IMR-90 (cell line): ENCODE measurements at regions not wholly inside any gene's neighbourhood (a gene's known extent, or its start where the extent isn't known, plus 50 kb on each side); places are given as distances from the start of the nearest gene placed in this dataset.

Experiments used
- ATAC-seq: fragments of 200-7000 bp; cut with Tn5 transposase; 2 replicates; pipeline ENCODE4 v1.9.1; 2020; ENCODE audit warnings: low read depth, mild to moderate bottlenecking, moderate library complexity
- BruUV-seq: library from RNA; stranded (reverse); fragments of 400-500 nt; replicated peaks from 2 replicates; lab custom pipeline; 2021; lab: Mats Ljungman, UMichigan
- CTCF ChIA-PET: fragments of 300-600 bp; formaldehyde crosslinking; extraction: SDS; loops from one replicate; lab custom pipeline; 2021; ENCODE audit warnings: antibody characterized with exemption; lab: Yijun Ruan, JAX
- POLR2A ChIA-PET: fragments of 300-600 bp; sonication (Branson Sonifier 250); formaldehyde crosslinking; loops from one replicate; lab custom pipeline; 2022; ENCODE audit warnings: antibody characterized with exemption; ENCODE audit not compliant: unreplicated experiment; lab: Charles Lee
- DNase-seq: peaks from one replicate; pipeline ENCODE4 v3.0.0; 2013
- H2AFZ ChIP-seq: replicated peaks from 2 replicates; pipeline ENCODE3; 2013; ENCODE audit warnings: low read length, mild to moderate bottlenecking; ENCODE audit not compliant: poor library complexity
- H2AK5ac ChIP-seq: 2 replicates; pipeline ENCODE4 v1.6.1; 2013; ENCODE audit warnings: low read depth, low read length, inconsistent platforms
- H2AK9ac ChIP-seq: replicated peaks from 2 replicates; pipeline ENCODE3; 2013; ENCODE audit warnings: mild to moderate bottlenecking, low read depth, low read length, moderate library complexity; ENCODE audit not compliant: poor library complexity
- H2BK120ac ChIP-seq: 2 replicates; pipeline ENCODE4 v1.6.1; 2013; ENCODE audit warnings: low read depth, low read length, inconsistent platforms
- H2BK15ac ChIP-seq: 3 replicates; pipeline ENCODE4 v1.6.1; 2013; ENCODE audit warnings: low read depth, low read length, inconsistent platforms
- H2BK20ac ChIP-seq: 2 replicates; pipeline ENCODE4 v1.6.1; 2013; ENCODE audit warnings: low read depth, mild to moderate bottlenecking, inconsistent platforms, low read length, moderate library complexity
- H2BK5ac ChIP-seq: 2 replicates; pipeline ENCODE4 v1.6.1; 2013; ENCODE audit warnings: mild to moderate bottlenecking, low read depth, low read length, inconsistent platforms; ENCODE audit not compliant: poor library complexity, severe bottlenecking
- H3K14ac ChIP-seq: replicated peaks from 2 replicates; pipeline ENCODE4 v1.6.1; 2013; ENCODE audit warnings: low read depth, low read length, inconsistent platforms
- H3K18ac ChIP-seq: 2 replicates; pipeline ENCODE4 v1.6.1; 2013; ENCODE audit warnings: low read depth, low read length, control low read depth
- H3K23ac ChIP-seq: 2 replicates; pipeline ENCODE4 v1.6.1; 2013; ENCODE audit warnings: low read depth, low read length, inconsistent platforms
- H3K27ac ChIP-seq: 2 replicates; pipeline ENCODE4 v1.5.1; 2013; ENCODE audit warnings: mild to moderate bottlenecking, control low read depth, low read length; ENCODE audit not compliant: insufficient read depth
- H3K27me3 ChIP-seq: 2 replicates; pipeline ENCODE4 v1.6.1; 2013; ENCODE audit warnings: low read length; ENCODE audit not compliant: control insufficient read depth, insufficient read depth
- H3K36me3 ChIP-seq: 2 replicates; pipeline ENCODE4 v1.6.1; 2013; ENCODE audit warnings: low read length, mixed read lengths; ENCODE audit not compliant: control insufficient read depth, insufficient read depth
- H3K4ac ChIP-seq: 2 replicates; pipeline ENCODE4 v1.6.1; 2013; ENCODE audit warnings: low read depth, low read length, inconsistent platforms
- H3K4me1 ChIP-seq: 2 replicates; pipeline ENCODE4 v1.6.1; 2013; ENCODE audit warnings: low read length, mixed read lengths; ENCODE audit not compliant: control insufficient read depth, insufficient read depth
- H3K4me2 ChIP-seq: 2 replicates; pipeline ENCODE4 v1.6.1; 2013; ENCODE audit warnings: low read depth, mild to moderate bottlenecking, control low read depth, low read length, moderate library complexity
- H3K4me3 ChIP-seq: 2 replicates; pipeline ENCODE4 v1.5.1; 2013; ENCODE audit warnings: low read depth, mild to moderate bottlenecking, control low read depth, low read length, moderate library complexity; ENCODE audit not compliant: insufficient read depth
- H3K56ac ChIP-seq: 2 replicates; pipeline ENCODE4 v1.6.1; 2013; ENCODE audit warnings: low read length, inconsistent platforms; ENCODE audit not compliant: insufficient read depth; ENCODE audit errors: extremely low read depth
- H3K79me1 ChIP-seq, 2 experiments: 2 replicates each; pipeline ENCODE4 v1.6.1; 2013; ENCODE audit warnings: low read length in 2 of 2, inconsistent platforms in 1 of 2, low read depth in 1 of 2
- H3K9ac ChIP-seq: 2 replicates; pipeline ENCODE4 v1.6.1; 2013; ENCODE audit warnings: low read depth, low read length, control low read depth
- H3K9me1 ChIP-seq: 2 replicates; pipeline ENCODE4 v1.6.1; 2013; ENCODE audit warnings: low read length, inconsistent platforms; ENCODE audit not compliant: insufficient read depth
- H3K9me3 ChIP-seq: 2 replicates; pipeline ENCODE4 v1.6.1; 2013; ENCODE audit warnings: low read length; ENCODE audit not compliant: control insufficient read depth, insufficient read depth
- H4K20me1 ChIP-seq: 2 replicates; pipeline ENCODE4 v1.6.1; 2013; ENCODE audit warnings: low read length, inconsistent platforms; ENCODE audit not compliant: insufficient read depth
- H4K5ac ChIP-seq: 2 replicates; pipeline ENCODE4 v1.6.1; 2013; ENCODE audit warnings: mild to moderate bottlenecking, low read depth, low read length, control low read depth
- H4K8ac ChIP-seq, 2 experiments: 2 replicates each; pipeline ENCODE4 v1.6.1; 2013; ENCODE audit warnings: low read depth in 2 of 2, low read length in 2 of 2, control low read depth in 1 of 2, inconsistent platforms in 1 of 2
- H4K91ac ChIP-seq: 2 replicates; pipeline ENCODE4 v1.6.1; 2013; ENCODE audit warnings: low read depth, low read length, inconsistent platforms; ENCODE audit not compliant: insufficient read depth
- BHLHE40 ChIP-seq: fragments of 150-350 bp; IDR thresholded peaks from 2 replicates; pipeline ENCODE4 v1.6.1; 2016; ENCODE audit warnings: mild to moderate bottlenecking, low read depth, low read length
- CEBPB ChIP-seq: IDR thresholded peaks from 2 replicates; pipeline ENCODE4 v1.6.1; 2012; ENCODE audit warnings: low read depth, low read length, improper control_type of control experiment
- CHD1 ChIP-seq: IDR thresholded peaks from 2 replicates; pipeline ENCODE4 v1.6.1; 2012; ENCODE audit warnings: low read depth, low read length, improper control_type of control experiment
- MAFK ChIP-seq: IDR thresholded peaks from 2 replicates; pipeline ENCODE4 v1.6.1; 2012; ENCODE audit warnings: low read depth, low read length, improper control_type of control experiment
- MXI1 ChIP-seq: IDR thresholded peaks from 2 replicates; pipeline ENCODE4 v1.6.1; 2012; ENCODE audit warnings: low read depth, mild to moderate bottlenecking, low read length, moderate library complexity, borderline replicate concordance
- NFE2L2 ChIP-seq: fragments of 150-350 bp; IDR thresholded peaks from 2 replicates; pipeline ENCODE4 v1.6.1; 2016; ENCODE audit warnings: low read depth, mild to moderate bottlenecking, low read length
- POLR2A ChIP-seq: IDR thresholded peaks from 2 replicates; pipeline ENCODE4 v1.6.1; 2012; ENCODE audit warnings: mild to moderate bottlenecking, low read depth, low read length
- RAD21 ChIP-seq: IDR thresholded peaks from 2 replicates; pipeline ENCODE4 v1.6.1; 2012; ENCODE audit warnings: low read length, improper control_type of control experiment
- WGBS, 2 experiments: methylation state at CpG; one replicate each; pipeline versions ENCODE4 v1.1.5 to v1.1.7; 2013; ENCODE audit warnings: missing lambda C conversion rate in 2 of 2; ENCODE audit not compliant: insufficient read length in 1 of 2; ENCODE audit errors: extremely low coverage in 2 of 2; 5-methylcytosine and 5-hydroxymethylcytosine counted together
- dilution Hi-C: fragments of 300-500 bp; cut with HindIII; formaldehyde crosslinking; loops from one replicate; pipeline ENCODE4 v1.14.3; 2018; ENCODE audit warnings: low sequenced_read_pairs; ENCODE audit not compliant: unreplicated experiment
- in situ Hi-C: fragments of 300-500 bp; cut with MboI; formaldehyde crosslinking; loops from 3 replicates; pipeline ENCODE4 v1.14.3; 2019; ENCODE audit warnings: low sequenced_read_pairs, inconsistent platforms, mixed read lengths
- intact Hi-C: fragments of 100-400 bp; cut with micrococcal nuclease; formaldehyde crosslinking; loops from 2 replicates; pipeline ENCODE4 v1.10.0; 2022
- TF ChIP-seq, protein P1 (sequence below): conservative IDR thresholded peaks from 2 replicates; pipeline ENCODE4 v1.5.1; 2012; ENCODE audit warnings: mild to moderate bottlenecking, low read depth, low read length, improper control_type of control experiment
- TF ChIP-seq, protein P2 (sequence below): fragments of 150-350 bp; IDR thresholded peaks from 2 replicates; pipeline ENCODE4 v1.6.1; 2017; ENCODE audit warnings: mild to moderate bottlenecking, antibody characterized with exemption, low read length, low read depth

DNA sequence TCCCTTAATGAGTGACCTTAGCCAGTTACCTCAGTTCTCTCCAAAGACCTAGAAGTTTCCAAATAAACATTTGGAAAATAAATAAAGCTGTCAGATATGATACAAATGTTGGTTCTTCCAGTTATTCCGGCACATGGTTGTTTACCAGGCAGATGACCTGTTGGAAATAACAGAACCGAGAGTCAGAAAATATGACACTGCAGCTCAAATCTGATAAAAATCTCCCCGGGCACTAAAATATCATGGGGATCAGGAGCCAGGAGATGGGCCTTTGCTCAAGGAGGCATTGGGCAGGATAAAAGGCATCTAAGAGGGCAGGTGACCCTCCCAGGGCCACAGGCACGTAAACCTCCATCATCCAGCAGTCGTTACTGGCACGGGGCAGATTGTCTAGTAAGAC lies 164.0 kb upstream of the LYZL1 start:
- H2BK15ac ChIP-seq, result no peak overlapping the region
- H2AK5ac ChIP-seq, result no peak overlapping the region
- ATAC-seq, result no peak
- CTCF ChIA-PET, result interaction anchor here (0.6 kb wide), 1 partner anchor 461 kb away, joined by 3 read pairs; no protein-coding TSS in a partner anchor
- no peak overlapping the region for H2BK5ac ChIP-seq
- POLR2A ChIA-PET, result no interaction called here
- no peak overlapping the region for H3K9ac ChIP-seq
- no peak overlapping the region for H3K56ac ChIP-seq
- no peak overlapping the region for H3K4me3 ChIP-seq
- 100% methylated on average over 2 of the region's 6 CpGs; no CpG with 5 or more reads in 1 of the 2 experiments for WGBS, 2 experiments
- no TSS peak for BruUV-seq
- no peaks in the 10 kb centered on the region for H3K9me1 ChIP-seq
- H3K4me2 ChIP-seq, result no peak overlapping the region
- H4K91ac ChIP-seq, result no peak overlapping the region
- no peak overlapping the region for H2AFZ ChIP-seq
- no peak overlapping the region for H4K8ac ChIP-seq
- no peak overlapping the region for H2BK20ac ChIP-seq
- no peaks in the 10 kb centered on the region for H3K36me3 ChIP-seq
- in situ Hi-C loops (no loop called here), intact Hi-C loops (no loop called here), dilution Hi-C loops (no loop called here)
- no peak overlapping the region for H3K27ac ChIP-seq
- no peaks in the 10 kb centered on the region for H3K9me3 ChIP-seq
- no peak overlapping the region for H2AK9ac ChIP-seq
- no peak overlapping the region for H3K18ac ChIP-seq
- H3K27me3 ChIP-seq, result peaks cover 9% of the 10 kb centered on the region
- H3K79me1 ChIP-seq, result no peaks in the 10 kb centered on the region
- no peak overlapping the region for H3K14ac ChIP-seq
- no peak for TF ChIP-seq MXI1
- no peak for TF ChIP-seq POLR2A
- TF ChIP-seq, protein P1, sequence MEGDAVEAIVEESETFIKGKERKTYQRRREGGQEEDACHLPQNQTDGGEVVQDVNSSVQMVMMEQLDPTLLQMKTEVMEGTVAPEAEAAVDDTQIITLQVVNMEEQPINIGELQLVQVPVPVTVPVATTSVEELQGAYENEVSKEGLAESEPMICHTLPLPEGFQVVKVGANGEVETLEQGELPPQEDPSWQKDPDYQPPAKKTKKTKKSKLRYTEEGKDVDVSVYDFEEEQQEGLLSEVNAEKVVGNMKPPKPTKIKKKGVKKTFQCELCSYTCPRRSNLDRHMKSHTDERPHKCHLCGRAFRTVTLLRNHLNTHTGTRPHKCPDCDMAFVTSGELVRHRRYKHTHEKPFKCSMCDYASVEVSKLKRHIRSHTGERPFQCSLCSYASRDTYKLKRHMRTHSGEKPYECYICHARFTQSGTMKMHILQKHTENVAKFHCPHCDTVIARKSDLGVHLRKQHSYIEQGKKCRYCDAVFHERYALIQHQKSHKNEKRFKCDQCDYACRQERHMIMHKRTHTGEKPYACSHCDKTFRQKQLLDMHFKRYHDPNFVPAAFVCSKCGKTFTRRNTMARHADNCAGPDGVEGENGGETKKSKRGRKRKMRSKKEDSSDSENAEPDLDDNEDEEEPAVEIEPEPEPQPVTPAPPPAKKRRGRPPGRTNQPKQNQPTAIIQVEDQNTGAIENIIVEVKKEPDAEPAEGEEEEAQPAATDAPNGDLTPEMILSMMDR, result no peak
- TF ChIP-seq MAFK, result no peak
- TF ChIP-seq NFE2L2, result no peak
- no peak for TF ChIP-seq BHLHE40
- TF ChIP-seq, protein P2, sequence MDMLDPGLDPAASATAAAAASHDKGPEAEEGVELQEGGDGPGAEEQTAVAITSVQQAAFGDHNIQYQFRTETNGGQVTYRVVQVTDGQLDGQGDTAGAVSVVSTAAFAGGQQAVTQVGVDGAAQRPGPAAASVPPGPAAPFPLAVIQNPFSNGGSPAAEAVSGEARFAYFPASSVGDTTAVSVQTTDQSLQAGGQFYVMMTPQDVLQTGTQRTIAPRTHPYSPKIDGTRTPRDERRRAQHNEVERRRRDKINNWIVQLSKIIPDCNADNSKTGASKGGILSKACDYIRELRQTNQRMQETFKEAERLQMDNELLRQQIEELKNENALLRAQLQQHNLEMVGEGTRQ, result no peak
- no peak for TF ChIP-seq RAD21
- TF ChIP-seq CEBPB, result no peak
- no peak for TF ChIP-seq CHD1
- H4K20me1 ChIP-seq, result no peaks in the 10 kb centered on the region
- DNase-seq, result no peak
- no peak overlapping the region for H3K23ac ChIP-seq
- no peak overlapping the region for H3K4ac ChIP-seq
- peaks cover 2% of the 10 kb centered on the region; the same call in 1 of the 2 replicates for H3K4me1 ChIP-seq
- H2BK120ac ChIP-seq, result no peak overlapping the region
- no peak overlapping the region for H4K5ac ChIP-seq
